Choroid plexus epithelial cell (primary cell): ENCODE measurements at regions not wholly inside any gene's neighbourhood (a gene's known extent, or its start where the extent isn't known, plus 50 kb on each side); places are given as distances from the start of the nearest gene placed in this dataset.

Experiments used
- DNase-seq: peaks from one replicate; pipeline ENCODE4 v3.0.0-alpha.2; 2010; ENCODE audit warnings: low read depth
- H3K4me3 ChIP-seq: 2 replicates; pipeline ENCODE4 v1.5.1; 2011; ENCODE audit warnings: low read depth, mild to moderate bottlenecking, control low read depth, low read length, moderate library complexity
- CTCF ChIP-seq: conservative IDR thresholded peaks from 2 replicates; pipeline ENCODE4 v1.5.1; 2011; ENCODE audit warnings: low read depth, mild to moderate bottlenecking, control low read depth, inconsistent platforms, low read length, moderate library complexity

- H3K4me3 ChIP-seq, result no peak overlapping the region
- no peak for DNase-seq
- no peak for TF ChIP-seq CTCF
Measured at GRCh38 chr16:27123795-27124409, 57.2 kb downstream of the C16orf82 start.

GRCh38 chr16:27127308-27127707, 60.6 kb downstream of the C16orf82 start:
- TF ChIP-seq CTCF, result no peak
- H3K4me3 ChIP-seq, result no peak overlapping the region
- DNase-seq, result peak; percentile 49

GRCh38 chr16:27129401-27129800, 62.7 kb downstream of the C16orf82 start:
- no peak overlapping the region for H3K4me3 ChIP-seq
- no peak for TF ChIP-seq CTCF
- DNase-seq, result no peak

GRCh38 chr16:27138257-27138656, 65.1 kb upstream of the KDM8 start:
- no peak for DNase-seq
- no peak overlapping the region for H3K4me3 ChIP-seq
- no peak for TF ChIP-seq CTCF

- no peak for DNase-seq
- H3K4me3 ChIP-seq, result no peak overlapping the region
- no peak for TF ChIP-seq CTCF
Measured at GRCh38 chr16:27145630-27146029, 57.7 kb upstream of the KDM8 start.

GRCh38 chr16:27149986-27150385, 53.3 kb upstream of the KDM8 start:
- TF ChIP-seq CTCF, result no peak
- H3K4me3 ChIP-seq, result no peak overlapping the region
- no peak for DNase-seq

GRCh38 chr16:27152121-27152520, 51.2 kb upstream of the KDM8 start:
- no peak overlapping the region for H3K4me3 ChIP-seq
- DNase-seq, result no peak
- no peak for TF ChIP-seq CTCF
